IMR-90 (cell line): ENCODE measurements at regions not wholly inside any gene's neighbourhood (a gene's known extent, or its start where the extent isn't known, plus 50 kb on each side); places are given as distances from the start of the nearest gene placed in this dataset.

Source experiments
- CEBPB ChIP-seq: IDR thresholded peaks from 2 replicates; pipeline ENCODE4 v1.6.1; 2012; ENCODE audit warnings: low read depth, low read length, improper control_type of control experiment
- MAFK ChIP-seq: IDR thresholded peaks from 2 replicates; pipeline ENCODE4 v1.6.1; 2012; ENCODE audit warnings: low read depth, low read length, improper control_type of control experiment
- POLR2A ChIP-seq: IDR thresholded peaks from 2 replicates; pipeline ENCODE4 v1.6.1; 2012; ENCODE audit warnings: mild to moderate bottlenecking, low read depth, low read length
- RAD21 ChIP-seq: IDR thresholded peaks from 2 replicates; pipeline ENCODE4 v1.6.1; 2012; ENCODE audit warnings: low read length, improper control_type of control experiment
- USF2 ChIP-seq: fragments of 150-350 bp; IDR thresholded peaks from 2 replicates; pipeline ENCODE4 v1.6.1; 2017; ENCODE audit warnings: mild to moderate bottlenecking, antibody characterized with exemption, low read length, low read depth
- TF ChIP-seq, protein P1 (sequence below): conservative IDR thresholded peaks from 2 replicates; pipeline ENCODE4 v1.5.1; 2012; ENCODE audit warnings: mild to moderate bottlenecking, low read depth, low read length, improper control_type of control experiment

- TF ChIP-seq, protein P1, sequence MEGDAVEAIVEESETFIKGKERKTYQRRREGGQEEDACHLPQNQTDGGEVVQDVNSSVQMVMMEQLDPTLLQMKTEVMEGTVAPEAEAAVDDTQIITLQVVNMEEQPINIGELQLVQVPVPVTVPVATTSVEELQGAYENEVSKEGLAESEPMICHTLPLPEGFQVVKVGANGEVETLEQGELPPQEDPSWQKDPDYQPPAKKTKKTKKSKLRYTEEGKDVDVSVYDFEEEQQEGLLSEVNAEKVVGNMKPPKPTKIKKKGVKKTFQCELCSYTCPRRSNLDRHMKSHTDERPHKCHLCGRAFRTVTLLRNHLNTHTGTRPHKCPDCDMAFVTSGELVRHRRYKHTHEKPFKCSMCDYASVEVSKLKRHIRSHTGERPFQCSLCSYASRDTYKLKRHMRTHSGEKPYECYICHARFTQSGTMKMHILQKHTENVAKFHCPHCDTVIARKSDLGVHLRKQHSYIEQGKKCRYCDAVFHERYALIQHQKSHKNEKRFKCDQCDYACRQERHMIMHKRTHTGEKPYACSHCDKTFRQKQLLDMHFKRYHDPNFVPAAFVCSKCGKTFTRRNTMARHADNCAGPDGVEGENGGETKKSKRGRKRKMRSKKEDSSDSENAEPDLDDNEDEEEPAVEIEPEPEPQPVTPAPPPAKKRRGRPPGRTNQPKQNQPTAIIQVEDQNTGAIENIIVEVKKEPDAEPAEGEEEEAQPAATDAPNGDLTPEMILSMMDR: no peak
- TF ChIP-seq CEBPB (no peak), POLR2A (no peak), USF2 (no peak), RAD21 (no peak), MAFK (no peak)
Observed at GRCh38 chr6:147016440-147016839, 187.8 kb upstream of the STXBP5 start.
